ENCODE measurements at regions not wholly inside any gene's neighbourhood (a gene's known extent, or its start where the extent isn't known, plus 50 kb on each side); places are given as distances from the start of the nearest gene placed in this dataset.

- DNase-seq, result no peak
- no peaks in the 10 kb centered on the region for H3K27me3 Mint-ChIP-seq
- intact Hi-C loops (cut with micrococcal nuclease), result no loop called here
- CTCF ChIA-PET, result no interaction called here
- peaks cover 3% of the 10 kb centered on the region for H3K9me3 Mint-ChIP-seq
- no peaks in the 10 kb centered on the region for H3K4me1 Mint-ChIP-seq
- POLR2A ChIA-PET, result no interaction called here
- no peak for TF ChIP-seq CTCF (IDR thresholded peaks at IDR 0.05)
- ATAC-seq (ENCODE audit: low read depth), result no peak
- H3K4me3 Mint-ChIP-seq, result no peak overlapping the region
- H3K36me3 Mint-ChIP-seq (ENCODE audit: low read depth), result no peaks in the 10 kb centered on the region
- H3K27ac Mint-ChIP-seq, result no peak overlapping the region
Measured at GRCh38 chr13:22499919-22500318, 680.9 kb upstream of the SGCG start.

- no peak overlapping the region for H3K4me3 Mint-ChIP-seq
- no peaks in the 10 kb centered on the region for H3K4me1 Mint-ChIP-seq
- no peaks in the 10 kb centered on the region for H3K27me3 Mint-ChIP-seq
- POLR2A ChIA-PET, result no interaction called here
- H3K36me3 Mint-ChIP-seq (ENCODE audit: low read depth), result no peaks in the 10 kb centered on the region
- ATAC-seq (ENCODE audit: low read depth), result no peak
- H3K9me3 Mint-ChIP-seq, result peaks cover 2% of the 10 kb centered on the region
- CTCF ChIA-PET, result no interaction called here
- no peak for TF ChIP-seq CTCF (IDR thresholded peaks at IDR 0.05)
- no peak for DNase-seq
- intact Hi-C loops (cut with micrococcal nuclease), result no loop called here
- no peak overlapping the region for H3K27ac Mint-ChIP-seq
Measured at GRCh38 chr13:22505489-22505888, 675.3 kb upstream of the SGCG start.

- ChIA-PET POLR2A (no interaction called here), CTCF (no interaction called here)
- intact Hi-C loops (cut with micrococcal nuclease), result no loop called here
- H3K9me3 Mint-ChIP-seq, result peaks cover 2% of the 10 kb centered on the region
- ATAC-seq (ENCODE audit: low read depth) (no peak), DNase-seq (no peak)
- H3K4me1 Mint-ChIP-seq, result no peaks in the 10 kb centered on the region
- H3K4me3 Mint-ChIP-seq, result no peak overlapping the region
- H3K27me3 Mint-ChIP-seq, result no peaks in the 10 kb centered on the region
- H3K36me3 Mint-ChIP-seq (ENCODE audit: low read depth), result no peaks in the 10 kb centered on the region
- no peak for TF ChIP-seq CTCF (IDR thresholded peaks at IDR 0.05)
- no peak overlapping the region for H3K27ac Mint-ChIP-seq
Measured at GRCh38 chr13:22506096-22506691, 674.6 kb upstream of the SGCG start.

GRCh38 chr13:22517544-22517943 is 663.2 kb upstream of the SGCG start:
- H3K36me3 Mint-ChIP-seq (ENCODE audit: low read depth), result no peaks in the 10 kb centered on the region
- H3K4me1 Mint-ChIP-seq, result no peaks in the 10 kb centered on the region
- no peak overlapping the region for H3K27ac Mint-ChIP-seq
- ChIA-PET CTCF (no interaction called here), POLR2A (no interaction called here)
- ATAC-seq (ENCODE audit: low read depth), result no peak
- peaks cover 9% of the 10 kb centered on the region for H3K9me3 Mint-ChIP-seq
- no peak for TF ChIP-seq CTCF (IDR thresholded peaks at IDR 0.05)
- intact Hi-C loops (cut with micrococcal nuclease), result no loop called here
- H3K27me3 Mint-ChIP-seq, result no peaks in the 10 kb centered on the region
- no peak for DNase-seq
- H3K4me3 Mint-ChIP-seq, result no peak overlapping the region

- DNase-seq, result no peak
- H3K4me3 Mint-ChIP-seq, result no peak overlapping the region
- intact Hi-C loops (cut with micrococcal nuclease), result no loop called here
- no peak for ATAC-seq (ENCODE audit: low read depth)
- no peaks in the 10 kb centered on the region for H3K36me3 Mint-ChIP-seq (ENCODE audit: low read depth)
- no peaks in the 10 kb centered on the region for H3K27me3 Mint-ChIP-seq
- no peak for TF ChIP-seq CTCF (IDR thresholded peaks at IDR 0.05)
- POLR2A ChIA-PET, result no interaction called here
- no peak overlapping the region for H3K27ac Mint-ChIP-seq
- H3K9me3 Mint-ChIP-seq, result peaks cover 11% of the 10 kb centered on the region
- H3K4me1 Mint-ChIP-seq, result no peaks in the 10 kb centered on the region
- CTCF ChIA-PET, result no interaction called here
Measured at GRCh38 chr13:22536851-22537250, 643.9 kb upstream of the SGCG start.
